ENCODE measurements at regions not wholly inside any gene's neighbourhood (a gene's known extent, or its start where the extent isn't known, plus 50 kb on each side); places are given as distances from the start of the nearest gene placed in this dataset.

GRCh38 chr22:47283616-47284270 lies 521.3 kb downstream of the TBC1D22A start:
- intact Hi-C loops (cut with micrococcal nuclease) = no loop called here
- H2BK5ac ChIP-seq (ENCODE audit: low read depth, low read length, poor library complexity, severe bottlenecking) = no peak overlapping the region

More at GRCh38 chr22:47283616-47284270, 521.3 kb downstream of the TBC1D22A start:
- TF ChIP-seq MXI1 (IDR thresholded peaks at IDR 0.05; ENCODE audit: borderline replicate concordance, low read depth, low read length) (no peak), SMC3 (IDR thresholded peaks at IDR 0.05; ENCODE audit: low read depth, low read length) (no peak)
- peaks cover 4% of the 10 kb centered on the region; the same call in 1 of the 2 replicates for H3K9me3 ChIP-seq (ENCODE audit: control insufficient read depth, insufficient read depth, low read length)
- CTCF ChIA-PET = no interaction called here
- no peak overlapping the region for H3K56ac ChIP-seq (ENCODE audit: extremely low read depth, insufficient read depth, low read length)
- no peak overlapping the region for H3K4me3 ChIP-seq (ENCODE audit: insufficient read depth, low read depth, low read length)
- WGBS, 2 experiments (ENCODE audit: extremely low coverage in 2 of 2, insufficient read length in 1 of 2) = 84% methylated on average over 7 of the region's 17 CpGs; no CpG with 5 or more reads in 1 of the 2 experiments
- DNase-seq (no peak), ATAC-seq (ENCODE audit: low read depth) (no peak)
- H4K91ac ChIP-seq (ENCODE audit: insufficient read depth, low read depth, low read length) = no peak overlapping the region
- H2AFZ ChIP-seq (replicated peaks; ENCODE audit: low read length, poor library complexity) = no peak overlapping the region
- no peak overlapping the region for H3K9ac ChIP-seq (ENCODE audit: low read depth, low read length)
- dilution Hi-C loops (cut with HindIII; ENCODE audit: low sequenced_read_pairs, unreplicated experiment) (no loop called here), in situ Hi-C loops (cut with MboI; ENCODE audit: low sequenced_read_pairs) (no loop called here)
- no peak overlapping the region for H2BK120ac ChIP-seq (ENCODE audit: low read depth, low read length)
- no peak overlapping the region for H4K8ac ChIP-seq (ENCODE audit: low read depth in 2 of 2, low read length in 2 of 2)
- no peak overlapping the region for H4K5ac ChIP-seq (ENCODE audit: low read depth, low read length)
- H3K23ac ChIP-seq (ENCODE audit: low read depth, low read length) = no peak overlapping the region
- no peak overlapping the region for H3K18ac ChIP-seq (ENCODE audit: low read depth, low read length)
- H3K4ac ChIP-seq (ENCODE audit: low read depth, low read length) = no peak overlapping the region
- H3K36me3 ChIP-seq (ENCODE audit: control insufficient read depth, insufficient read depth, low read length) = no peaks in the 10 kb centered on the region
- H3K4me1 ChIP-seq (ENCODE audit: control insufficient read depth, insufficient read depth, low read length) = no peaks in the 10 kb centered on the region
- H3K79me1 ChIP-seq (ENCODE audit: low read depth in 1 of 2, low read length in 2 of 2) = no peaks in the 10 kb centered on the region
- no peak overlapping the region for H3K14ac ChIP-seq (replicated peaks; ENCODE audit: low read depth, low read length)
- no peak overlapping the region for H3K27ac ChIP-seq (ENCODE audit: insufficient read depth, low read length)
- BruUV-seq (replicated peaks) = no TSS peak
- POLR2A ChIA-PET (ENCODE audit: unreplicated experiment) = no interaction called here
- no peak overlapping the region for H2AK5ac ChIP-seq (ENCODE audit: low read depth, low read length)
- H4K20me1 ChIP-seq (ENCODE audit: insufficient read depth, low read length) = no peaks in the 10 kb centered on the region
- H3K9me1 ChIP-seq (ENCODE audit: insufficient read depth, low read length) = no peaks in the 10 kb centered on the region
- peaks cover 3% of the 10 kb centered on the region; the same call in 1 of the 2 replicates for H3K27me3 ChIP-seq (ENCODE audit: control insufficient read depth, insufficient read depth, low read length)
- no peak overlapping the region for H2AK9ac ChIP-seq (replicated peaks; ENCODE audit: low read depth, low read length, poor library complexity)
- H3K4me2 ChIP-seq (ENCODE audit: low read depth, low read length) = no peak overlapping the region
- no peak overlapping the region for H2BK15ac ChIP-seq (ENCODE audit: low read depth, low read length)
- H2BK20ac ChIP-seq (ENCODE audit: low read depth, low read length) = no peak overlapping the region

Data from IMR-90 (cell line).